SK-N-SH (cell line): ENCODE measurements at regions not wholly inside any gene's neighbourhood (a gene's known extent, or its start where the extent isn't known, plus 50 kb on each side); places are given as distances from the start of the nearest gene placed in this dataset.

Experiments
- CHD2 ChIP-seq: fragments of 150-350 bp; IDR thresholded peaks from 2 replicates; pipeline ENCODE4 v1.6.1; 2018; ENCODE audit warnings: low read length; ENCODE audit not compliant: partially characterized antibody
- EP300 ChIP-seq, 2 experiments: IDR thresholded peaks; 2 replicates each; pipeline versions ENCODE4 v1.4.0 to v1.6.1; 2012; ENCODE audit warnings: borderline replicate concordance in 1 of 2, low read depth in 1 of 2, low read length in 1 of 2
- EZH2phosphoT487 ChIP-seq: fragments of 200-600 bp; sonication (generic); IDR thresholded peaks from 2 replicates; pipeline ENCODE4 v1.6.1; 2017; ENCODE audit warnings: low read depth, mixed run types, mild to moderate bottlenecking, antibody characterized with exemption, moderate library complexity, borderline replicate concordance
- RCOR1 ChIP-seq: fragments of 150-350 bp; IDR thresholded peaks from 2 replicates; pipeline ENCODE4 v1.6.1; 2017; ENCODE audit warnings: antibody characterized with exemption, low read length

- no peak for TF ChIP-seq CHD2
- TF ChIP-seq EP300 (IDR thresholded peaks at IDR 0.05; ENCODE audit: borderline replicate concordance in 1 of 2, low read depth in 1 of 2, low read length in 1 of 2) = no peak
- no peak for TF ChIP-seq RCOR1
- TF ChIP-seq EZH2phosphoT487 = no peak
These were observed 361.3 kb downstream of the OR4C45 start for GRCh38 chr11:50394017-50394416.
